ENCODE measurements at regions not wholly inside any gene's neighbourhood (a gene's known extent, or its start where the extent isn't known, plus 50 kb on each side); places are given as distances from the start of the nearest gene placed in this dataset.

DNA sequence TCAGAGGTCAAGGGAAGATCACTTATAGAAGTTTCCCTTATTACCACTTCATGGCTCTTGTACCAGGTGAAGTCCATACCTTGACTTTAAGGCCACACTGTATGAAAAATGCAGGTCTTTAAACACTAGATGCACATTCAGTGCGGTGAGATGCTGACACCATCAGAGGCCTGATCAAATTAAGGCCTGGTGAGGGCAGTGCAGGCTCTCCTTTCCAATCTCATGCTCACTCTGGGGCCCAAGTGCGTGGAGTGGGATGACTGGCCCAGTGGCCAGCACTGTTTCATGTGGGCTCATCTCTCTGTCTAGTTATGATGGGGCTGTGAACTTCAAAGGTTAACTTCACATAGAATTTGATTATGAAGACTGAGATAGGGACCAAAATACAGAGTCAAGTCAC, 281.1 kb downstream of the SLC4A3 start:
- intact Hi-C loops (cut with DNase I; ENCODE audit: low total_unique reads), result no loop called here
- DNase-seq, result no peak
- in situ Hi-C loops (cut with MboI; ENCODE audit: low sequenced_read_pairs in 4 of 4), result no loop called here
- no peaks in the 10 kb centered on the region for H3K27me3 ChIP-seq
- no peak for ATAC-seq
- no peak for TF ChIP-seq POLR2A (IDR thresholded peaks at IDR 0.05)
- TF ChIP-seq, protein P1, sequence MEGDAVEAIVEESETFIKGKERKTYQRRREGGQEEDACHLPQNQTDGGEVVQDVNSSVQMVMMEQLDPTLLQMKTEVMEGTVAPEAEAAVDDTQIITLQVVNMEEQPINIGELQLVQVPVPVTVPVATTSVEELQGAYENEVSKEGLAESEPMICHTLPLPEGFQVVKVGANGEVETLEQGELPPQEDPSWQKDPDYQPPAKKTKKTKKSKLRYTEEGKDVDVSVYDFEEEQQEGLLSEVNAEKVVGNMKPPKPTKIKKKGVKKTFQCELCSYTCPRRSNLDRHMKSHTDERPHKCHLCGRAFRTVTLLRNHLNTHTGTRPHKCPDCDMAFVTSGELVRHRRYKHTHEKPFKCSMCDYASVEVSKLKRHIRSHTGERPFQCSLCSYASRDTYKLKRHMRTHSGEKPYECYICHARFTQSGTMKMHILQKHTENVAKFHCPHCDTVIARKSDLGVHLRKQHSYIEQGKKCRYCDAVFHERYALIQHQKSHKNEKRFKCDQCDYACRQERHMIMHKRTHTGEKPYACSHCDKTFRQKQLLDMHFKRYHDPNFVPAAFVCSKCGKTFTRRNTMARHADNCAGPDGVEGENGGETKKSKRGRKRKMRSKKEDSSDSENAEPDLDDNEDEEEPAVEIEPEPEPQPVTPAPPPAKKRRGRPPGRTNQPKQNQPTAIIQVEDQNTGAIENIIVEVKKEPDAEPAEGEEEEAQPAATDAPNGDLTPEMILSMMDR (IDR thresholded peaks at IDR 0.05 in 4 of 5, conservative IDR thresholded peaks at IDR 0.05 in 1 of 5), result no peak
- no peaks in the 10 kb centered on the region for H3K36me3 ChIP-seq
- no peaks in the 10 kb centered on the region for H3K4me1 ChIP-seq
- no peak overlapping the region for H3K4me3 ChIP-seq
- H3K27ac ChIP-seq, result no peak overlapping the region
- H3K9me3 ChIP-seq, result no peaks in the 10 kb centered on the region

- ATAC-seq, result no peak
- intact Hi-C loops (cut with DNase I; ENCODE audit: low total_unique reads), result no loop called here
- H3K4me3 ChIP-seq, result no peak overlapping the region
Observed at GRCh38 chr2:219911541-219911940, 284.1 kb downstream of the SLC4A3 start.

GRCh38 chr2:219912491-219912921, 285.1 kb downstream of the SLC4A3 start:
- intact Hi-C loops (cut with DNase I; ENCODE audit: low total_unique reads), result no loop called here

More at GRCh38 chr2:219911541-219911940, 284.1 kb downstream of the SLC4A3 start:
- H3K36me3 ChIP-seq, result no peaks in the 10 kb centered on the region
- in situ Hi-C loops (cut with MboI; ENCODE audit: low sequenced_read_pairs in 4 of 4), result no loop called here
- H3K9me3 ChIP-seq, result no peaks in the 10 kb centered on the region
- no peaks in the 10 kb centered on the region for H3K4me1 ChIP-seq
- H3K27ac ChIP-seq, result no peak overlapping the region
- H3K27me3 ChIP-seq, result no peaks in the 10 kb centered on the region
- DNase-seq, result no peak
- no peak for TF ChIP-seq POLR2A (IDR thresholded peaks at IDR 0.05)
- TF ChIP-seq, protein P1 (IDR thresholded peaks at IDR 0.05 in 4 of 5, conservative IDR thresholded peaks at IDR 0.05 in 1 of 5), result no peak

DNA sequence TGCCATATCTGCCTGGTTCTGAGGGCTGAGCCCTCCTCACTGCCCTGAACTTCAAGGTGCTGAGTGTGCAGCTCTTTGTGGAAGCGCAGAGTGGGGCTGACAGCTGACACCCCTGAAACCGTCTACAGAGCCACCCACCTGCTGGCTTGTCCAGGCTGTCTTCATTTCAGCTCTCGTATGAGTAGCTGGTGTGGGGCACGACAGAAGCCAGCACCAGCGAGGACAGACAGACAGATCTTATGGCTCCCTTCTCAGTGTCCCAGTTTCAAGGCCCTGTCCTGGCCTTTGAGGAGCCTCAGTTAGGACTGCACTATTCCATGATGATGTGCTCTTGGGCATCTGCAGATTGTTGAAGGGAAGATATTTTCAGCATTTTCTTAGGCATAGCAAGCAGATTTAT, 287.1 kb downstream of the SLC4A3 start:
- H3K36me3 ChIP-seq, result no peaks in the 10 kb centered on the region
- no peak overlapping the region for H3K4me3 ChIP-seq
- in situ Hi-C loops (cut with MboI; ENCODE audit: low sequenced_read_pairs in 4 of 4) (no loop called here), intact Hi-C loops (cut with DNase I; ENCODE audit: low total_unique reads) (no loop called here)
- H3K27me3 ChIP-seq, result no peaks in the 10 kb centered on the region
- TF ChIP-seq, protein P1 (IDR thresholded peaks at IDR 0.05 in 4 of 5, conservative IDR thresholded peaks at IDR 0.05 in 1 of 5), result no peak
- no peak for TF ChIP-seq POLR2A (IDR thresholded peaks at IDR 0.05)
- no peak overlapping the region for H3K27ac ChIP-seq
- DNase-seq (no peak), ATAC-seq (no peak)
- no peaks in the 10 kb centered on the region for H3K4me1 ChIP-seq
- no peaks in the 10 kb centered on the region for H3K9me3 ChIP-seq

More at GRCh38 chr2:219912491-219912921, 285.1 kb downstream of the SLC4A3 start:
- H3K27me3 ChIP-seq, result no peaks in the 10 kb centered on the region
- DNase-seq, result no peak
- ATAC-seq, result no peak
- H3K27ac ChIP-seq, result no peak overlapping the region
- no peak overlapping the region for H3K4me3 ChIP-seq
- in situ Hi-C loops (cut with MboI; ENCODE audit: low sequenced_read_pairs in 4 of 4), result no loop called here
- no peaks in the 10 kb centered on the region for H3K36me3 ChIP-seq
- no peak for TF ChIP-seq POLR2A (IDR thresholded peaks at IDR 0.05)
- TF ChIP-seq, protein P1 (IDR thresholded peaks at IDR 0.05 in 4 of 5, conservative IDR thresholded peaks at IDR 0.05 in 1 of 5), result no peak
- H3K9me3 ChIP-seq, result no peaks in the 10 kb centered on the region
- no peaks in the 10 kb centered on the region for H3K4me1 ChIP-seq

- Histone ChIP-seq H3K4me3 (no peak overlapping the region), H3K27ac (no peak overlapping the region), H3K4me1 (no peaks in the 10 kb centered on the region), H3K9me3 (no peaks in the 10 kb centered on the region), H3K27me3 (no peaks in the 10 kb centered on the region), H3K36me3 (no peaks in the 10 kb centered on the region)
- intact Hi-C loops (cut with DNase I; ENCODE audit: low total_unique reads) (no loop called here), in situ Hi-C loops (cut with MboI; ENCODE audit: low sequenced_read_pairs in 4 of 4) (no loop called here)
- no peak for ATAC-seq
- DNase-seq, result no peak
- no peak for TF ChIP-seq POLR2A (IDR thresholded peaks at IDR 0.05)
- TF ChIP-seq, protein P1 (IDR thresholded peaks at IDR 0.05 in 4 of 5, conservative IDR thresholded peaks at IDR 0.05 in 1 of 5), result no peak
Observed at GRCh38 chr2:219916281-219916680, 288.9 kb downstream of the SLC4A3 start.

All from gastrocnemius medialis (tissue), 4 donors.